B cell (primary cell): ENCODE measurements at regions not wholly inside any gene's neighbourhood (a gene's known extent, or its start where the extent isn't known, plus 50 kb on each side); places are given as distances from the start of the nearest gene placed in this dataset.

ENCODE experiments used
- ATAC-seq: fragments of 200-7000 bp; cut with Tn5 transposase; one replicate; pipeline ENCODE4 v1.10.0; 2021; ENCODE audit warnings: low read depth, mild to moderate bottlenecking, moderate number of reproducible peaks, moderate library complexity
- CTCF ChIA-PET: fragments of 350-600 bp; sonication (Branson Sonifier 250); formaldehyde crosslinking; loops from one replicate; lab custom pipeline; 2021; ENCODE audit warnings: antibody characterized with exemption, inconsistent platforms; lab: Charles Lee
- POLR2A ChIA-PET: fragments of 350-600 bp; sonication (Branson Sonifier 250); formaldehyde crosslinking; loops from one replicate; lab custom pipeline; 2021; ENCODE audit warnings: antibody characterized with exemption; lab: Charles Lee
- DNase-seq: peaks from one replicate; pipeline ENCODE4 v3.0.0; 2013
- H2AFZ ChIP-seq: 2 replicates; pipeline ENCODE4 v1.6.1; 2012; ENCODE audit warnings: mild to moderate bottlenecking, low read depth, low read length; ENCODE audit not compliant: insufficient read depth, poor library complexity, severe bottlenecking
- H3K27ac ChIP-seq, 2 donors: 1 replicate in 1 of 2; 2 replicates in 1 of 2; pipeline ENCODE4 v1.5.1; 2012 to 2013; ENCODE audit warnings: low read length in 2 of 2, mild to moderate bottlenecking in 2 of 2, moderate library complexity in 1 of 2
- H3K27me3 ChIP-seq, 4 experiments: fragments of 200-600 bp in 1 of 4; sonication (generic) in 1 of 4; replicated peaks in 1 of 4; 1 replicate in 2 of 4; 2 replicates in 2 of 4; pipeline versions ENCODE4 v1.6.1 to v1.7.0; 2013 to 2016; ENCODE audit warnings: low read length in 3 of 4, mild to moderate bottlenecking in 2 of 4, mixed read lengths in 1 of 4, moderate library complexity in 1 of 4; ENCODE audit not compliant: insufficient read depth in 4 of 4, control insufficient read depth in 3 of 4; ENCODE audit errors: control extremely low read depth in 1 of 4
- H3K36me3 ChIP-seq, 2 experiments: replicated peaks in 1 of 2; 1 replicate in 1 of 2; 2 replicates in 1 of 2; pipeline versions ENCODE4 v1.6.1 to v1.7.1; 2013; ENCODE audit warnings: low read length in 1 of 2; ENCODE audit not compliant: insufficient read depth in 2 of 2, control insufficient read depth in 1 of 2; ENCODE audit errors: control extremely low read depth in 1 of 2, extremely low read depth in 1 of 2
- H3K4me1 ChIP-seq, 2 donors: fragments of 200-600 bp in 1 of 2; sonication (generic) in 1 of 2; 1 replicate in 1 of 2; 2 replicates in 1 of 2; pipeline versions ENCODE4 v1.5.1 to v1.6.1; 2013 to 2017; ENCODE audit warnings: low read length in 2 of 2; ENCODE audit not compliant: control insufficient read depth in 2 of 2, insufficient read depth in 2 of 2
- H3K4me2 ChIP-seq: replicated peaks from 2 replicates; pipeline ENCODE3; 2012; ENCODE audit warnings: mild to moderate bottlenecking, low read depth, low read length; ENCODE audit not compliant: poor library complexity, severe bottlenecking
- H3K4me3 ChIP-seq, 5 experiments: fragments of 200-600 bp in 1 of 5; sonication (generic) in 1 of 5; 1 replicate in 3 of 5; 2 replicates in 2 of 5; pipeline versions ENCODE4 v1.5.1 to v1.7.0; 2011 to 2016; ENCODE audit warnings: low read length in 4 of 5, mild to moderate bottlenecking in 4 of 5, low read depth in 2 of 5, control low read depth in 1 of 5, moderate library complexity in 1 of 5; ENCODE audit not compliant: insufficient read depth in 1 of 5; ENCODE audit errors: control extremely low read depth in 1 of 5, extremely low read depth in 1 of 5
- H3K79me2 ChIP-seq: fragments of 200-600 bp; sonication (generic); one replicate; pipeline ENCODE4 v1.6.0; 2016; ENCODE audit warnings: low read length; ENCODE audit not compliant: control insufficient read depth, insufficient read depth
- H3K9ac ChIP-seq: fragments of 200-600 bp; sonication (generic); 2 replicates; pipeline ENCODE4 v1.6.1; 2017; ENCODE audit warnings: mild to moderate bottlenecking, low read length, moderate library complexity
- H3K9me3 ChIP-seq, 3 donors: one replicate each; pipeline versions ENCODE4 v1.6.1 to v1.7.1; 2013; ENCODE audit warnings: low read length in 2 of 3; ENCODE audit not compliant: control insufficient read depth in 2 of 3, insufficient read depth in 1 of 3; ENCODE audit errors: control extremely low read depth in 1 of 3
- H4K20me1 ChIP-seq: 2 replicates; pipeline ENCODE4 v1.6.0; 2012; ENCODE audit warnings: mild to moderate bottlenecking, low read length; ENCODE audit not compliant: insufficient read depth, control insufficient read depth, poor library complexity, severe bottlenecking
- H3K27ac Mint-ChIP-seq: one replicate; pipeline ENCODE4 v1.8.0; 2021; ENCODE audit warnings: mixed read lengths
- H3K27me3 Mint-ChIP-seq: one replicate; pipeline ENCODE4 v1.8.0; 2021; ENCODE audit warnings: mixed read lengths
- H3K4me1 Mint-ChIP-seq: one replicate; pipeline ENCODE4 v1.8.0; 2021; ENCODE audit warnings: mixed read lengths
- H3K4me3 Mint-ChIP-seq: one replicate; pipeline ENCODE4 v1.8.0; 2021; ENCODE audit warnings: mixed read lengths
- H3K9me3 Mint-ChIP-seq: one replicate; pipeline ENCODE4 v1.8.0; 2022; ENCODE audit warnings: mixed read lengths; ENCODE audit not compliant: insufficient read depth
- EZH2 ChIP-seq: IDR thresholded peaks from 2 replicates; pipeline ENCODE4 v1.6.1; 2012; ENCODE audit warnings: borderline replicate concordance, low read depth, mild to moderate bottlenecking, moderate library complexity, low read length; ENCODE audit not compliant: insufficient read depth, poor library complexity, severe bottlenecking
- WGBS: methylation state at CpG from one replicate; pipeline ENCODE4 v1.1.5; 2013; ENCODE audit warnings: missing lambda C conversion rate; ENCODE audit not compliant: insufficient coverage; 5-methylcytosine and 5-hydroxymethylcytosine counted together
- intact Hi-C: fragments of 100-400 bp; cut with micrococcal nuclease; formaldehyde crosslinking; loops from one replicate; pipeline ENCODE4 v1.10.0; 2022
- TF ChIP-seq, protein P1 (sequence below): fragments of 200-600 bp; IDR thresholded peaks from one replicate; pipeline ENCODE4 v1.8.0; 2022; ENCODE audit warnings: antibody characterized with exemption, mild to moderate bottlenecking

DNA sequence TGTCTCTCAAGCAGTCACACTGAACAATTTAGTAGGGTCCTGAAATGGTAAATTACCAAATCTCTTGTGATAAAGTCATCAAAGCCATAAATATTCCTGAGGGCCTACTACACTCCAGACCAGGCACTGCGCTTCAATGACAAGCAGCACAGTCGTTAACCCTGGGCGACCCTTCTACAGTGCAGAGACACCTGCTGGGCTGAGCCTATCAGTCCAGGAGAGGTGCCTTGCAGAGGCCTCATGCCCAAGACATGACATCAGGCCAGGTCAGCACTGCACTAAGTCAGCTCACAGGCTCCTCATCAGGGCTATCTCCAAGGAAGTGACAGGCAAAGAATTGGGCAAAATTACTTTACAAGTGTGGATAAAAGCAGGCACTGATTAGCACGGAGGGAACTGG lies 166.4 kb upstream of the EPB41L3 start:
- intact Hi-C loops = no loop called here
- DNase-seq (no peak), ATAC-seq (no peak)
- Mint-ChIP-seq H3K4me3 (no peak overlapping the region), H3K27me3 (peaks cover 3% of the 10 kb centered on the region), H3K4me1 (no peaks in the 10 kb centered on the region), H3K27ac (no peak overlapping the region), H3K9me3 (no peaks in the 10 kb centered on the region)
- Histone ChIP-seq H3K4me1 (no peaks in the 10 kb centered on the region), H4K20me1 (no peaks in the 10 kb centered on the region), H3K27me3 (no peaks in the 10 kb centered on the region), H2AFZ (no peak overlapping the region), H3K4me2 (no peak overlapping the region), H3K36me3 (no peaks in the 10 kb centered on the region), H3K9ac (no peak overlapping the region), H3K4me3 (no peak overlapping the region), H3K79me2 (no peaks in the 10 kb centered on the region), H3K27ac (no peak overlapping the region), H3K9me3 (no peaks in the 10 kb centered on the region)
- ChIA-PET CTCF (no interaction called here), POLR2A (no interaction called here)
- no peak for TF ChIP-seq EZH2
- TF ChIP-seq, protein P1, sequence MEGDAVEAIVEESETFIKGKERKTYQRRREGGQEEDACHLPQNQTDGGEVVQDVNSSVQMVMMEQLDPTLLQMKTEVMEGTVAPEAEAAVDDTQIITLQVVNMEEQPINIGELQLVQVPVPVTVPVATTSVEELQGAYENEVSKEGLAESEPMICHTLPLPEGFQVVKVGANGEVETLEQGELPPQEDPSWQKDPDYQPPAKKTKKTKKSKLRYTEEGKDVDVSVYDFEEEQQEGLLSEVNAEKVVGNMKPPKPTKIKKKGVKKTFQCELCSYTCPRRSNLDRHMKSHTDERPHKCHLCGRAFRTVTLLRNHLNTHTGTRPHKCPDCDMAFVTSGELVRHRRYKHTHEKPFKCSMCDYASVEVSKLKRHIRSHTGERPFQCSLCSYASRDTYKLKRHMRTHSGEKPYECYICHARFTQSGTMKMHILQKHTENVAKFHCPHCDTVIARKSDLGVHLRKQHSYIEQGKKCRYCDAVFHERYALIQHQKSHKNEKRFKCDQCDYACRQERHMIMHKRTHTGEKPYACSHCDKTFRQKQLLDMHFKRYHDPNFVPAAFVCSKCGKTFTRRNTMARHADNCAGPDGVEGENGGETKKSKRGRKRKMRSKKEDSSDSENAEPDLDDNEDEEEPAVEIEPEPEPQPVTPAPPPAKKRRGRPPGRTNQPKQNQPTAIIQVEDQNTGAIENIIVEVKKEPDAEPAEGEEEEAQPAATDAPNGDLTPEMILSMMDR = no peak
- WGBS = 81% methylated on average over 3 of the region's 4 CpGs

DNA sequence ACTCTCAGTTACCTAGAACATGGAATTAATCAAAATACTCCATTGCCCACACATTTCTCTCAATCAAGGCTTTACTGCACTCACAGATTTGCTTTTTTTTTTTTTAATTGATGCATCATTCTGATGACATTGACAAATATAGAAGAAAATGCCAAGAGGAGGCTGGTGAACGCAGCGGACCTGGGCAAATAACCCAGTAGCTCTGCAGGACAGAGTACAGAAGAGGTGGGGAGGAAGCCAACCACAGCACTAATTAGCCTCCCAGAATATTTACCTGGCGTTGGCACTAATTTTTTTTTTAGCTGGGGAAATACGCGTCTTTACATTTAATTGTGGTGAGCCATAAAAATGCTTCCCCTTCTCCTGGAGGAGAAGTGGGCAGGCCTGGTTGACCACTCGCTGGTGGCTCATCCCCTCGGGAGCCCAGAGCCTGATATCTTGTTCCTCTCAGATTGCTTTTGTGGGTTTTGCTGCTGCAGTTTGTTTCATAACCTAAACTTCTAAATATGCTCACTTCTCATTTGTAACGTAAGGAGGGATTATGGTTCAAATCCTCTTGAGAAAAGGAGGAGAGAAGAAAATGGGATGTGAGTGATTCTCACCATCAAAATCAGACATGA lies 165.8 kb upstream of the EPB41L3 start:
- Histone ChIP-seq H3K9ac (no peak overlapping the region), H3K27me3 (no peaks in the 10 kb centered on the region), H3K9me3 (no peaks in the 10 kb centered on the region), H3K36me3 (no peaks in the 10 kb centered on the region), H3K4me3 (no peak overlapping the region), H3K4me2 (no peak overlapping the region), H4K20me1 (no peaks in the 10 kb centered on the region), H2AFZ (no peak overlapping the region), H3K79me2 (no peaks in the 10 kb centered on the region), H3K4me1 (no peaks in the 10 kb centered on the region), H3K27ac (no peak overlapping the region)
- ATAC-seq = no peak
- intact Hi-C loops = no loop called here
- no peak for DNase-seq
- Mint-ChIP-seq H3K4me3 (no peak overlapping the region), H3K9me3 (no peaks in the 10 kb centered on the region), H3K27ac (no peak overlapping the region), H3K4me1 (no peaks in the 10 kb centered on the region), H3K27me3 (peaks cover 3% of the 10 kb centered on the region)
- CTCF ChIA-PET = no interaction called here
- TF ChIP-seq, protein P1 = no peak
- no peak for TF ChIP-seq EZH2
- no CpG with 5 or more reads among the region's 8 CpGs for WGBS
- POLR2A ChIA-PET = no interaction called here
